ENCODE measurements at regions not wholly inside any gene's neighbourhood (a gene's known extent, or its start where the extent isn't known, plus 50 kb on each side); places are given as distances from the start of the nearest gene placed in this dataset.

DNA sequence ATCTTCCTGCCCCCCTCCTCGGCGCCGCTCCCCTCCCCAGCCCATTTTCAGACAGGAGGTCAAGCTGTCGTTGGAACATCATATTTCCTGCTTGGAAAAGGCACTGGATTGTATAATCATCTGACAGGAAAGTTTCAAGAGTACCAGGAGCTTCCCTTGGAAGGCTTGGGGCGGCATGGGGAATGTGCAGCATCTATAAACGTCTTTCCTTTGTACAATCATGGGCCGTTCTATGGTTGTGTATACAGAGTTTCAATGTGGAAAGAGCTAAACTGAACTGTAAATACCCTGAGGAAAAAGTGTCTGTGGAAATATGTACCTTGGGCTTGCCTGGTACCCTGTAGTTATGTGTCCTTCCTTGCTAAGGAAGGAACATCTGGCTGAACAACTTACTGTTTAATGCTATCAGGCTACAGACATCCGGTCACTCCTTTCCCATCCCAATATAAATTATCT, 368.1 kb upstream of the ADGRL2 start:
- DNase-seq (ENCODE audit: low read depth in 1 of 2, low spot score in 2 of 2) (no peak), FAIRE-seq (no peak)
- Histone ChIP-seq H2AK5ac (ENCODE audit: low read depth, low read length) (no peak overlapping the region), H3K4me1 (replicated peaks in 1 of 4; ENCODE audit: control insufficient read depth in 3 of 4, insufficient read depth in 4 of 4, low read length in 3 of 4) (peaks cover 7 to 20% (median 16%) of the 10 kb centered on the region in 4 experiments), H3K14ac (ENCODE audit: insufficient read length) (no peak overlapping the region), H3K23ac (ENCODE audit: insufficient read length) (no peak overlapping the region), H3K23me2 (ENCODE audit: low read depth, low read length) (no peaks in the 10 kb centered on the region), H3K79me2 (ENCODE audit: control insufficient read depth in 1 of 2, insufficient read depth in 2 of 2, low read length in 2 of 2) (no peaks in the 10 kb centered on the region), H2BK120ac (replicated peaks; ENCODE audit: low read depth, low read length) (peak overlapping the region; percentile 62), H3K9me3 (ENCODE audit: insufficient read depth in 2 of 2, low read depth in 1 of 2, low read length in 1 of 2) (no peaks in the 10 kb centered on the region), H3K9ac (replicated peaks in 1 of 4; ENCODE audit: extremely low read depth in 1 of 4, low read depth in 3 of 4, low read length in 3 of 4) (no peak overlapping the region), H3K27ac (ENCODE audit: low read depth, low read length) (no peak overlapping the region), H3K27me3 (replicated peaks in 1 of 4; ENCODE audit: control insufficient read depth in 3 of 4, extremely low read depth in 1 of 4, insufficient read depth in 3 of 4, low read length in 3 of 4) (no peaks in the 10 kb centered on the region), H4K8ac (ENCODE audit: extremely low read depth, insufficient read depth, low read length) (no peak overlapping the region), H4K5ac (ENCODE audit: insufficient read length, low read depth, low read length) (peak overlapping the region; percentile 29), H3K4me3 (ENCODE audit: extremely low read depth in 1 of 4, insufficient read depth in 2 of 4, low read depth in 3 of 4, low read length in 4 of 4) (no peak overlapping the region), H3K18ac (ENCODE audit: extremely low read depth, low read length) (peak overlapping the region; percentile 19; the same call in 1 of the 2 replicates), H3K4me2 (ENCODE audit: insufficient read depth in 1 of 2, low read depth in 2 of 2, low read length in 2 of 2) (no peak overlapping the region), H3K4ac (replicated peaks; ENCODE audit: insufficient read length, low read depth, low read length) (peak overlapping the region; percentile 70), H4K91ac (replicated peaks; ENCODE audit: insufficient read length, low read length) (peak overlapping the region; percentile 25), H2BK5ac (ENCODE audit: low read depth, low read length) (no peak overlapping the region), H3K79me1 (ENCODE audit: low read depth, low read length) (no peaks in the 10 kb centered on the region), H3K56ac (replicated peaks; ENCODE audit: insufficient read length, low read depth, low read length) (no peak overlapping the region), H2BK20ac (ENCODE audit: low read length) (0 out of 2 replicates have a peak overlapping the region, but pooled peaks have one; percentile 4), H4K20me1 (replicated peaks in 1 of 2; ENCODE audit: control insufficient read depth in 1 of 2, insufficient read depth in 2 of 2, low read length in 2 of 2) (no peaks in the 10 kb centered on the region), H3K36me3 (ENCODE audit: control insufficient read depth in 2 of 4, insufficient read depth in 4 of 4, low read length in 3 of 4) (no peaks in the 10 kb centered on the region), H2AFZ (ENCODE audit: low read length) (no peak overlapping the region), H2BK12ac (ENCODE audit: low read depth, low read length) (0 out of 2 replicates have a peak overlapping the region, but pooled peaks have one; percentile 5), H2BK15ac (ENCODE audit: low read length) (no peak overlapping the region)
- POLR2A ChIA-PET (ENCODE audit: partially characterized antibody), result no interaction called here
- WGBS, 2 experiments (ENCODE audit: extremely low coverage in 1 of 2, insufficient coverage in 1 of 2, insufficient read length in 1 of 2, insufficient replicate concordance in 2 of 2, low coverage in 1 of 2, low lambda C conversion rate in 2 of 2, missing lambda C conversion rate in 1 of 2), result 87% methylated on average over 8 of the region's 8 CpGs; no CpG with 5 or more reads in 1 of the 2 experiments
- CTCF ChIA-PET (ENCODE audit: partially characterized antibody), result interaction anchor here (0.6 to 1.2 kb wide), 2 partner anchors 17 to 1105 kb away, joined by 3 to 4 read pairs; no protein-coding TSS in a partner anchor
- TF ChIP-seq SP2 (IDR thresholded peaks at IDR 0.05; ENCODE audit: low read length), result no peak

Measured in H1 (cell line).